Type B pancreatic cell (in vitro differentiated cells): ENCODE measurements at regions not wholly inside any gene's neighbourhood (a gene's known extent, or its start where the extent isn't known, plus 50 kb on each side); places are given as distances from the start of the nearest gene placed in this dataset.

ENCODE experiments used
- DNase-seq: peaks from one replicate; pipeline ENCODE4 v3.0.0; 2021; ENCODE audit warnings: mixed read lengths; ENCODE audit not compliant: unreplicated experiment; ENCODE audit errors: extremely low spot score
- H3K27ac Mint-ChIP-seq: 2 replicates; pipeline ENCODE4 v1.8.0; 2021; ENCODE audit warnings: mild to moderate bottlenecking, mixed read lengths
- H3K27me3 Mint-ChIP-seq: 2 replicates; pipeline ENCODE4 v1.8.0; 2021; ENCODE audit warnings: mixed read lengths
- H3K36me3 Mint-ChIP-seq: 2 replicates; pipeline ENCODE4 v1.8.0; 2021; ENCODE audit warnings: mixed read lengths
- H3K4me1 Mint-ChIP-seq: one replicate; pipeline ENCODE4 v1.8.0; 2021; ENCODE audit warnings: mixed read lengths; ENCODE audit not compliant: unreplicated experiment
- H3K4me3 Mint-ChIP-seq: 2 replicates; pipeline ENCODE4 v1.8.0; 2021; ENCODE audit warnings: mild to moderate bottlenecking, mixed read lengths
- H3K9me3 Mint-ChIP-seq: 2 replicates; pipeline ENCODE4 v1.8.0; 2021; ENCODE audit warnings: mixed read lengths
- CTCF ChIP-seq: fragments of 200-600 bp; sonication (generic); conservative IDR thresholded peaks from 2 replicates; pipeline ENCODE4 v1.5.0; 2021; ENCODE audit warnings: antibody characterized with exemption, mild to moderate bottlenecking

GRCh38 chr13:57932061-57932460, 300.5 kb downstream of the PCDH17 start:
- no peak for TF ChIP-seq CTCF
- no peaks in the 10 kb centered on the region for H3K27me3 Mint-ChIP-seq
- no peaks in the 10 kb centered on the region for H3K9me3 Mint-ChIP-seq

GRCh38 chr13:57933606-57934005, 302.1 kb downstream of the PCDH17 start:
- Mint-ChIP-seq H3K27ac (no peak overlapping the region), H3K36me3 (no peaks in the 10 kb centered on the region), H3K27me3 (no peaks in the 10 kb centered on the region), H3K4me3 (no peak overlapping the region), H3K4me1 (no peaks in the 10 kb centered on the region), H3K9me3 (no peaks in the 10 kb centered on the region)
- no peak for TF ChIP-seq CTCF
- no peak for DNase-seq

More at GRCh38 chr13:57932061-57932460, 300.5 kb downstream of the PCDH17 start:
- DNase-seq, result no peak
- Mint-ChIP-seq H3K36me3 (no peaks in the 10 kb centered on the region), H3K4me1 (no peaks in the 10 kb centered on the region), H3K27ac (no peak overlapping the region), H3K4me3 (no peak overlapping the region)

GRCh38 chr13:57935965-57936364, 304.4 kb downstream of the PCDH17 start:
- no peak for DNase-seq
- no peak for TF ChIP-seq CTCF
- H3K27ac Mint-ChIP-seq, result no peak overlapping the region
- no peaks in the 10 kb centered on the region for H3K36me3 Mint-ChIP-seq
- no peak overlapping the region for H3K4me3 Mint-ChIP-seq
- no peaks in the 10 kb centered on the region for H3K4me1 Mint-ChIP-seq
- no peaks in the 10 kb centered on the region for H3K27me3 Mint-ChIP-seq
- no peaks in the 10 kb centered on the region for H3K9me3 Mint-ChIP-seq

- H3K4me1 Mint-ChIP-seq, result no peaks in the 10 kb centered on the region
- no peak for TF ChIP-seq CTCF
- no peak overlapping the region for H3K27ac Mint-ChIP-seq
- H3K4me3 Mint-ChIP-seq, result no peak overlapping the region
- no peaks in the 10 kb centered on the region for H3K36me3 Mint-ChIP-seq
- no peak for DNase-seq
- H3K9me3 Mint-ChIP-seq, result peaks cover 9% of the 10 kb centered on the region
- H3K27me3 Mint-ChIP-seq, result no peaks in the 10 kb centered on the region
Observed at GRCh38 chr13:57946361-57946760, 314.8 kb downstream of the PCDH17 start.

GRCh38 chr13:57948884-57949283, 317.3 kb downstream of the PCDH17 start:
- H3K27me3 Mint-ChIP-seq, result no peaks in the 10 kb centered on the region
- H3K36me3 Mint-ChIP-seq, result no peaks in the 10 kb centered on the region
- H3K9me3 Mint-ChIP-seq, result peaks cover 14% of the 10 kb centered on the region
- TF ChIP-seq CTCF, result no peak
- no peak for DNase-seq
- H3K4me1 Mint-ChIP-seq, result no peaks in the 10 kb centered on the region
- H3K27ac Mint-ChIP-seq, result no peak overlapping the region
- no peak overlapping the region for H3K4me3 Mint-ChIP-seq

GRCh38 chr13:57969951-57970350, 338.4 kb downstream of the PCDH17 start:
- H3K4me3 Mint-ChIP-seq, result no peak overlapping the region
- H3K9me3 Mint-ChIP-seq, result peaks cover 5% of the 10 kb centered on the region
- H3K4me1 Mint-ChIP-seq, result no peaks in the 10 kb centered on the region
- no peak for TF ChIP-seq CTCF
- H3K27me3 Mint-ChIP-seq, result no peaks in the 10 kb centered on the region
- DNase-seq, result no peak
- H3K36me3 Mint-ChIP-seq, result peaks cover 4% of the 10 kb centered on the region
- H3K27ac Mint-ChIP-seq, result no peak overlapping the region
